A549 (cell line): ENCODE measurements at regions not wholly inside any gene's neighbourhood (a gene's known extent, or its start where the extent isn't known, plus 50 kb on each side); places are given as distances from the start of the nearest gene placed in this dataset.

Experiments
- ATAC-seq, 2 experiments: fragments of 200-7000 bp in 1 of 2; fragments of >200 bp in 1 of 2; cut with Nextera tagmentation in 1 of 2; cut with Tn5 transposase in 1 of 2; 3 replicates each; pipeline versions ENCODE4 v1.8.0 to v1.9.1; 2018 to 2020; ENCODE audit warnings: mild to moderate bottlenecking in 1 of 2, moderate library complexity in 1 of 2
- CTCF ChIA-PET: fragments of 300-600 bp; sonication (Branson Sonifier 250); formaldehyde crosslinking; extraction: SDS; loops from one replicate; lab custom pipeline; 2021; ENCODE audit warnings: antibody characterized with exemption, inconsistent platforms; lab: Yijun Ruan, JAX
- POLR2A ChIA-PET: fragments of 350-600 bp; formaldehyde crosslinking; extraction: SDS; loops from one replicate; lab custom pipeline; 2021; ENCODE audit warnings: antibody characterized with exemption, inconsistent platforms; lab: Yijun Ruan, JAX
- DNase-seq, 2 experiments: peaks; one replicate each; pipeline versions ENCODE4 v3.0.0 to v3.0.0-alpha.2; 2011 to 2016; ENCODE audit warnings: low read depth in 1 of 2, low spot score in 1 of 2
- FAIRE-seq: peaks from 2 replicates; lab custom pipeline; 2011; peaks lifted over from hg19 to GRCh38; lab: Jason Lieb, UNC
- H3K27ac ChIP-seq, 2 experiments: fragments of >200 bp; sonication (Bioruptor Twin); formaldehyde crosslinking; 3 replicates each; pipeline ENCODE4 v1.5.1; 2016 to 2017
- H3K4me1 ChIP-seq: fragments of >200 bp; sonication (Bioruptor Twin); formaldehyde crosslinking; 3 replicates; pipeline ENCODE4 v1.6.1; 2016
- H3K4me2 ChIP-seq: fragments of >200 bp; sonication (Bioruptor Twin); formaldehyde crosslinking; 3 replicates; pipeline ENCODE4 v1.6.1; 2016
- H3K4me3 ChIP-seq: fragments of >200 bp; sonication (Bioruptor Twin); formaldehyde crosslinking; 3 replicates; pipeline ENCODE4 v1.5.1; 2016
- H3K9me3 ChIP-seq: fragments of >200 bp; sonication (Bioruptor Twin); formaldehyde crosslinking; 3 replicates; pipeline ENCODE4 v1.6.1; 2016
- CBX2 ChIP-seq: fragments of 200-600 bp; sonication (generic); IDR thresholded peaks from 2 replicates; pipeline ENCODE4 v1.6.1; 2016; ENCODE audit warnings: low read depth, mild to moderate bottlenecking, borderline replicate concordance
- CBX8 ChIP-seq: fragments of 200-600 bp; sonication (generic); IDR thresholded peaks from 2 replicates; pipeline ENCODE4 v1.6.1; 2016
- CHD4 ChIP-seq: fragments of 200-600 bp; sonication (generic); IDR thresholded peaks from 2 replicates; pipeline ENCODE4 v1.6.1; 2016; ENCODE audit warnings: antibody characterized with exemption, mild to moderate bottlenecking, borderline replicate concordance
- CTCF ChIP-seq: fragments of >200 bp; sonication (Bioruptor Twin); formaldehyde crosslinking; IDR thresholded peaks from 3 replicates; pipeline ENCODE4 v1.5.1; 2016
- E2F6 ChIP-seq: IDR thresholded peaks from 2 replicates; pipeline ENCODE4 v1.6.1; 2012; ENCODE audit warnings: low read depth, borderline replicate concordance
- ELK1 ChIP-seq: fragments of 150-350 bp; IDR thresholded peaks from 2 replicates; pipeline ENCODE4 v1.6.1; 2014; ENCODE audit warnings: low read depth, mild to moderate bottlenecking, low read length
- ESRRA ChIP-seq: fragments of 150-350 bp; IDR thresholded peaks from 2 replicates; pipeline ENCODE4 v1.6.1; 2014; ENCODE audit warnings: mild to moderate bottlenecking, low read length, borderline replicate concordance
- FOSB ChIP-seq: fragments of 250-450 bp; sonication (Bioruptor Pico); IDR thresholded peaks from 2 replicates; pipeline ENCODE4 v1.5.0; 2020; ENCODE audit warnings: mild to moderate bottlenecking, moderate library complexity
- FOXS1 ChIP-seq: fragments of 250-450 bp; sonication (Bioruptor Pico); IDR thresholded peaks from 2 replicates; pipeline ENCODE4 v1.5.0; 2020; ENCODE audit warnings: mild to moderate bottlenecking, moderate library complexity
- HDAC2 ChIP-seq: fragments of 200-600 bp; sonication (generic); IDR thresholded peaks from 2 replicates; pipeline ENCODE4 v1.6.1; 2016
- HES2 ChIP-seq: fragments of >200 bp; sonication (Bioruptor Twin); formaldehyde crosslinking; IDR thresholded peaks from 2 replicates; pipeline ENCODE4 v1.6.1; 2016
- HMGXB4 ChIP-seq: fragments of 250-450 bp; sonication (Bioruptor Pico); IDR thresholded peaks from 2 replicates; pipeline ENCODE4 v1.5.0; 2021; ENCODE audit warnings: mild to moderate bottlenecking, moderate library complexity, borderline replicate concordance
- JUNB ChIP-seq: fragments of >200 bp; sonication (Bioruptor Twin); formaldehyde crosslinking; IDR thresholded peaks from 2 replicates; pipeline ENCODE4 v1.6.1; 2016
- KDM1A ChIP-seq: fragments of 200-600 bp; sonication (generic); IDR thresholded peaks from 2 replicates; pipeline ENCODE4 v1.6.1; 2016; ENCODE audit warnings: low read depth, mild to moderate bottlenecking
- MAZ ChIP-seq: fragments of 150-350 bp; IDR thresholded peaks from 2 replicates; pipeline ENCODE4 v1.6.1; 2014; ENCODE audit warnings: antibody characterized with exemption, low read depth, low read length, borderline replicate concordance
- PHF8 ChIP-seq: fragments of 200-600 bp; sonication (generic); IDR thresholded peaks from 2 replicates; pipeline ENCODE4 v1.6.1; 2016; ENCODE audit warnings: low read depth, mild to moderate bottlenecking, antibody characterized with exemption, moderate library complexity, borderline replicate concordance
- POLR2A ChIP-seq: IDR thresholded peaks from 2 replicates; pipeline ENCODE4 v1.6.1; 2012; ENCODE audit warnings: mild to moderate bottlenecking, low read length
- POLR2AphosphoS2 ChIP-seq: conservative IDR thresholded peaks from 2 replicates; pipeline ENCODE4 v1.6.1; 2012; ENCODE audit warnings: low read length, improper control_type of control experiment, inconsistent platforms
- RCOR1 ChIP-seq: fragments of 150-350 bp; IDR thresholded peaks from 2 replicates; pipeline ENCODE4 v1.6.1; 2014; ENCODE audit warnings: antibody characterized with exemption, low read length, low read depth
- SMC3 ChIP-seq: fragments of >200 bp; sonication (Bioruptor Twin); formaldehyde crosslinking; IDR thresholded peaks from 3 replicates; pipeline ENCODE4 v1.6.1; 2018; ENCODE audit warnings: inconsistent platforms
- USF2 ChIP-seq: fragments of 450-650 bp; IDR thresholded peaks from 2 replicates; pipeline ENCODE4 v1.6.1; 2014; ENCODE audit warnings: antibody characterized with exemption
- ZC3H11A ChIP-seq: fragments of 450-650 bp; IDR thresholded peaks from 2 replicates; pipeline ENCODE4 v1.6.1; 2014; ENCODE audit warnings: antibody characterized with exemption, mild to moderate bottlenecking
- ZNF302 ChIP-seq: fragments of 250-450 bp; sonication (Bioruptor Pico); IDR thresholded peaks from 2 replicates; pipeline ENCODE4 v1.9.0; 2021; ENCODE audit warnings: inconsistent platforms, mild to moderate bottlenecking, moderate library complexity
- WGBS: methylation state at CpG from one replicate; pipeline ENCODE4 v1.1.6; 2017; ENCODE audit errors: missing lambda C conversion rate; 5-methylcytosine and 5-hydroxymethylcytosine counted together

- no peak overlapping the region for H3K27ac ChIP-seq
- ChIA-PET POLR2A (no interaction called here), CTCF (no interaction called here)
- no peaks in the 10 kb centered on the region for H3K4me1 ChIP-seq
- DNase-seq, result no peak
- FAIRE-seq, result no peak
- ATAC-seq, result no peak
- no peak overlapping the region for H3K4me2 ChIP-seq
- no peaks in the 10 kb centered on the region for H3K9me3 ChIP-seq
- TF ChIP-seq CTCF (no peak), HMGXB4 (CRISPR knock-in tag) (no peak), JUNB (no peak)
- H3K4me3 ChIP-seq, result no peak overlapping the region
- 0% methylated on average over 2 of the region's 2 CpGs for WGBS
Observed at GRCh38 chr5:165310031-165310430, 1804.6 kb downstream of the MAT2B start.

GRCh38 chr5:165321912-165322311 is 1816.5 kb downstream of the MAT2B start:
- ATAC-seq (no peak), FAIRE-seq (no peak)
- TF ChIP-seq ESRRA (no peak), POLR2AphosphoS2 (no peak), KDM1A (no peak)

GRCh38 chr5:165325221-165325620 is 1819.8 kb downstream of the MAT2B start:
- DNase-seq (no peak), ATAC-seq (no peak), FAIRE-seq (no peak)
- ChIA-PET POLR2A (no interaction called here), CTCF (no interaction called here)
- H3K27ac ChIP-seq, result no peak overlapping the region
- no peaks in the 10 kb centered on the region for H3K9me3 ChIP-seq
- no peak overlapping the region for H3K4me3 ChIP-seq
- 4% methylated on average over 1 of the region's 1 CpG for WGBS
- TF ChIP-seq PHF8, result no peak
- TF ChIP-seq FOXS1 (CRISPR knock-in tag), result no peak
- TF ChIP-seq USF2, result no peak
- no peak for TF ChIP-seq ELK1
- TF ChIP-seq RCOR1, result no peak
- TF ChIP-seq POLR2A, result no peak
- no peak for TF ChIP-seq HMGXB4 (CRISPR knock-in tag)
- no peak for TF ChIP-seq CBX2
- no peak for TF ChIP-seq CBX8
- TF ChIP-seq HES2, result no peak
- TF ChIP-seq SMC3, result no peak
- no peak for TF ChIP-seq CTCF
- no peak for TF ChIP-seq MAZ
- no peak for TF ChIP-seq ZC3H11A
- no peak for TF ChIP-seq FOSB
- TF ChIP-seq ZNF302 (CRISPR knock-in tag), result no peak
- TF ChIP-seq HDAC2, result no peak
- no peak for TF ChIP-seq E2F6
- no peak for TF ChIP-seq CHD4
- no peak overlapping the region for H3K4me2 ChIP-seq
- no peaks in the 10 kb centered on the region for H3K4me1 ChIP-seq

More at GRCh38 chr5:165321912-165322311, 1816.5 kb downstream of the MAT2B start:
- ChIA-PET CTCF (no interaction called here), POLR2A (no interaction called here)
- Histone ChIP-seq H3K4me2 (no peak overlapping the region), H3K9me3 (no peaks in the 10 kb centered on the region), H3K27ac (no peak overlapping the region), H3K4me1 (no peaks in the 10 kb centered on the region), H3K4me3 (no peak overlapping the region)
- WGBS, result 4% methylated on average over 4 of the region's 4 CpGs
- no peak for DNase-seq
